ENCODE measurements at regions not wholly inside any gene's neighbourhood (a gene's known extent, or its start where the extent isn't known, plus 50 kb on each side); places are given as distances from the start of the nearest gene placed in this dataset.

DNA sequence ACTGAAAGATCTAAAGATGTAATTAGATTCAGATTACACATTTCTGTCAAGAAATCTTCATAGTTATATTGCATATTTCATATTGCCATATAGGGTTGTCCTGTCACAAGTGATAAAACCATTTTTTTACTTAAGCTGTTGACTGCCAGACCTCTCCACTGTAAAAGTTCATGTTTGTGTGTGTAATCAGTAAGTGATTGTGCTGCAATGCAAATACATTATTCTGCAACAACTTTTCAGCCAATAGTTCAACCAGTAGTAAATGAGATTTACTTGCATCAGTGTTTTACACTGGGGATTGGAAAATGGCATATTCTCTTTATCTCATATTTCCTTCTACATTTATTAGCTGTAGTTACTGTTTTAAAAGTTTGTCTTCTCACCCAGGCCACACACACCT is 603.9 kb upstream of the RORB start:
- DNase-seq: no peak
- intact Hi-C loops (cut with DNase I): no loop called here
- Histone ChIP-seq H3K4me3 (no peak overlapping the region), H3K4me1 (peaks cover 0 to 15% (median 3%) of the 10 kb centered on the region in 4 donors), H3K27ac (no peak overlapping the region), H3K36me3 (no peaks in the 10 kb centered on the region), H3K27me3 (no peaks in the 10 kb centered on the region), H3K9me3 (no peaks in the 10 kb centered on the region)
- peak; percentile 60 to 89 (median 80) for ATAC-seq
- TF ChIP-seq CTCF (IDR thresholded peaks at IDR 0.05) (no peak), POLR2A (IDR thresholded peaks at IDR 0.05) (no peak)

DNA sequence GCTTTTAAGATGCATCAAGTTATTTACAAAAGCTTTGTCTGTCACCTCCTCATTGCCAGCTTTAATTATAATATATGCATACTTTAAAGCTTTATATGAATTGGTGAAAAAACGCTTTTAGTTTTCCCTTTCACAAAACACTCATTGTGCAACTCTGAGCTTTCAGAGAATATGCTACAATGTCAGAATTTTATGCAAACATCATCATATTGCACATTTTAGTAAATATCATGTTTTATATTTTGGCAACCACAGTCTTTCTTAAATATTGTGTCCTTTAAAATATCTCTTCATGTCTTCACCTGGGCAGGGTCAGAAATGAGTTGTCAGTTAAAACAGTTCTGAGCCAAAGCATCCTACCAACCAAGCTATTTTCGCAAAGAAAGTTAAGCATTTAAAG is 601.1 kb upstream of the RORB start:
- Histone ChIP-seq H3K36me3 (no peaks in the 10 kb centered on the region), H3K27ac (no peak overlapping the region), H3K9me3 (no peaks in the 10 kb centered on the region), H3K27me3 (no peaks in the 10 kb centered on the region), H3K4me3 (no peak overlapping the region), H3K4me1 (peaks cover 0 to 15% (median 3%) of the 10 kb centered on the region in 4 donors)
- ATAC-seq: no peak
- no peak for DNase-seq
- 73% methylated on average over 2 of the region's 2 CpGs for WGBS (ENCODE audit: insufficient coverage, low coverage, low lambda C conversion rate, missing lambda C conversion rate)
- intact Hi-C loops (cut with DNase I): no loop called here
- TF ChIP-seq POLR2A (IDR thresholded peaks at IDR 0.05) (no peak), CTCF (IDR thresholded peaks at IDR 0.05) (no peak)

- peaks cover 0 to 6% (median 3%) of the 10 kb centered on the region in 4 donors for H3K4me1 ChIP-seq
- DNase-seq: no peak
- no peaks in the 10 kb centered on the region for H3K36me3 ChIP-seq
- intact Hi-C loops (cut with DNase I): no loop called here
- H3K9me3 ChIP-seq: no peaks in the 10 kb centered on the region
- no peak for TF ChIP-seq CTCF (IDR thresholded peaks at IDR 0.05)
- TF ChIP-seq POLR2A (IDR thresholded peaks at IDR 0.05): no peak
- H3K4me3 ChIP-seq: no peak overlapping the region
- peak; percentile 97 to 99 (median 98) for ATAC-seq
- no peaks in the 10 kb centered on the region for H3K27me3 ChIP-seq
- 22% methylated on average over 1 of the region's 1 CpG for WGBS (ENCODE audit: insufficient coverage, low coverage, low lambda C conversion rate, missing lambda C conversion rate)
- H3K27ac ChIP-seq: peak overlapping the region in 2 of 3 donors; percentile 44 to 76
Measured at GRCh38 chr9:73906671-73907070, 590.5 kb upstream of the RORB start.

GRCh38 chr9:73911804-73912203 is 585.3 kb upstream of the RORB start:
- no peak overlapping the region for H3K4me3 ChIP-seq
- no peak overlapping the region for H3K27ac ChIP-seq
- ATAC-seq (peak in 3 of 4 donors; percentile 21 to 65 (median 33)), DNase-seq (no peak)
- intact Hi-C loops (cut with DNase I): no loop called here
- no peaks in the 10 kb centered on the region for H3K27me3 ChIP-seq
- H3K36me3 ChIP-seq: no peaks in the 10 kb centered on the region
- H3K9me3 ChIP-seq: no peaks in the 10 kb centered on the region
- TF ChIP-seq POLR2A (IDR thresholded peaks at IDR 0.05) (no peak), CTCF (IDR thresholded peaks at IDR 0.05) (no peak)
- H3K4me1 ChIP-seq: peaks cover 0 to 6% (median 3%) of the 10 kb centered on the region in 4 donors
- WGBS (ENCODE audit: insufficient coverage, low coverage, low lambda C conversion rate, missing lambda C conversion rate): 43% methylated on average over 3 of the region's 3 CpGs
